PC-9 (cell line): ENCODE measurements at regions not wholly inside any gene's neighbourhood (a gene's known extent, or its start where the extent isn't known, plus 50 kb on each side); places are given as distances from the start of the nearest gene placed in this dataset.
"Not testable (repeated sequence)": the region's sequence is repeated elsewhere in the genome, so short reads cannot be mapped to it uniquely, and the experiment has no call there.

ENCODE experiments used
- BruUV-seq: library from RNA; stranded (reverse); fragments of 400-500 nt; replicated peaks from 2 replicates; lab custom pipeline; 2021; lab: Mats Ljungman, UMichigan
- CTCF ChIA-PET: fragments of 300-600 bp; sonication (Branson Sonifier 250); formaldehyde crosslinking; loops from one replicate; lab custom pipeline; 2022; ENCODE audit warnings: antibody characterized with exemption; lab: Charles Lee
- POLR2A ChIA-PET: fragments of 300-600 bp; sonication (Branson Sonifier 250); formaldehyde crosslinking; loops from one replicate; lab custom pipeline; 2022; ENCODE audit warnings: antibody characterized with exemption; ENCODE audit not compliant: unreplicated experiment; lab: Charles Lee
- DNase-seq, 2 experiments: peaks; one replicate each; pipeline versions ENCODE4 v3.0.0 to v3.0.0-alpha.2; 2015 to 2022; ENCODE audit warnings: mixed read lengths in 1 of 2
- H2AFZ ChIP-seq: fragments of 200-600 bp; sonication (generic); 2 replicates; pipeline ENCODE4 v1.8.1; 2017; ENCODE audit warnings: antibody characterized with exemption
- H3F3A ChIP-seq: fragments of 200-600 bp; sonication (generic); 2 replicates; pipeline ENCODE4 v1.8.1; 2017; ENCODE audit warnings: antibody characterized with exemption, mild to moderate bottlenecking, low read depth; ENCODE audit not compliant: insufficient read depth
- H3K27ac ChIP-seq: fragments of 200-600 bp; sonication (generic); 2 replicates; pipeline ENCODE4 v1.6.1; 2016; ENCODE audit warnings: mixed run types
- H3K27me3 ChIP-seq: fragments of 200-600 bp; sonication (generic); 2 replicates; pipeline ENCODE4 v1.6.1; 2016; ENCODE audit warnings: low read depth, mixed run types; ENCODE audit not compliant: insufficient read depth
- H3K36me3 ChIP-seq: fragments of 200-600 bp; sonication (generic); 2 replicates; pipeline ENCODE4 v1.6.1; 2016; ENCODE audit warnings: low read depth, mixed run types
- H3K4me1 ChIP-seq: fragments of 200-600 bp; sonication (generic); replicated peaks from 2 replicates; pipeline ENCODE4 v1.6.1; 2016; ENCODE audit warnings: mixed run types; ENCODE audit not compliant: insufficient read depth
- H3K4me2 ChIP-seq: fragments of 200-600 bp; sonication (generic); 2 replicates; pipeline ENCODE4 v1.6.1; 2017; ENCODE audit warnings: mixed run types
- H3K4me3 ChIP-seq: fragments of 200-600 bp; sonication (generic); 2 replicates; pipeline ENCODE4 v1.6.1; 2016; ENCODE audit warnings: mixed run types
- H3K79me2 ChIP-seq: fragments of 200-600 bp; sonication (generic); 2 replicates; pipeline ENCODE4 v1.6.1; 2017; ENCODE audit warnings: low read depth, mixed run types
- H3K9me2 ChIP-seq: fragments of 200-600 bp; sonication (generic); 2 replicates; pipeline ENCODE4 v1.8.1; 2017; ENCODE audit warnings: mild to moderate bottlenecking; ENCODE audit not compliant: insufficient read depth
- H3K9me3 ChIP-seq: fragments of 200-600 bp; sonication (generic); 2 replicates; pipeline ENCODE4 v1.8.1; 2016; ENCODE audit warnings: low read depth; ENCODE audit not compliant: insufficient read depth
- H4K20me1 ChIP-seq: fragments of 200-600 bp; sonication (generic); 2 replicates; pipeline ENCODE4 v1.8.1; 2017; ENCODE audit not compliant: insufficient read depth
- EZH2 ChIP-seq: fragments of 200-600 bp; sonication (generic); IDR thresholded peaks from 2 replicates; pipeline ENCODE4 v1.8.0; 2017; ENCODE audit warnings: antibody characterized with exemption, low read depth
- intact Hi-C: fragments of 100-400 bp; cut with micrococcal nuclease; formaldehyde crosslinking; loops from one replicate; pipeline ENCODE4 v1.10.0; 2022; ENCODE audit not compliant: unreplicated experiment
- TF ChIP-seq, protein P1 (sequence below): fragments of 200-600 bp; sonication (generic); conservative IDR thresholded peaks from 2 replicates; pipeline ENCODE4 v1.6.1; 2017; ENCODE audit warnings: mixed run types, antibody characterized with exemption, mild to moderate bottlenecking, moderate library complexity

- Histone ChIP-seq H3K4me1 (no peaks in the 10 kb centered on the region), H3K9me3 (no peaks in the 10 kb centered on the region), H3K79me2 (no peaks in the 10 kb centered on the region), H3K27me3 (peaks cover 35% of the 10 kb centered on the region), H3K36me3 (no peaks in the 10 kb centered on the region), H3K27ac (no peak overlapping the region), H3K4me2 (no peak overlapping the region), H3K9me2 (no peaks in the 10 kb centered on the region), H4K20me1 (no peaks in the 10 kb centered on the region), H2AFZ (no peak overlapping the region), H3K4me3 (no peak overlapping the region), H3F3A (no peaks in the 10 kb centered on the region)
- ChIA-PET POLR2A (no interaction called here), CTCF (no interaction called here)
- BruUV-seq, result no TSS peak
- TF ChIP-seq, protein P1, sequence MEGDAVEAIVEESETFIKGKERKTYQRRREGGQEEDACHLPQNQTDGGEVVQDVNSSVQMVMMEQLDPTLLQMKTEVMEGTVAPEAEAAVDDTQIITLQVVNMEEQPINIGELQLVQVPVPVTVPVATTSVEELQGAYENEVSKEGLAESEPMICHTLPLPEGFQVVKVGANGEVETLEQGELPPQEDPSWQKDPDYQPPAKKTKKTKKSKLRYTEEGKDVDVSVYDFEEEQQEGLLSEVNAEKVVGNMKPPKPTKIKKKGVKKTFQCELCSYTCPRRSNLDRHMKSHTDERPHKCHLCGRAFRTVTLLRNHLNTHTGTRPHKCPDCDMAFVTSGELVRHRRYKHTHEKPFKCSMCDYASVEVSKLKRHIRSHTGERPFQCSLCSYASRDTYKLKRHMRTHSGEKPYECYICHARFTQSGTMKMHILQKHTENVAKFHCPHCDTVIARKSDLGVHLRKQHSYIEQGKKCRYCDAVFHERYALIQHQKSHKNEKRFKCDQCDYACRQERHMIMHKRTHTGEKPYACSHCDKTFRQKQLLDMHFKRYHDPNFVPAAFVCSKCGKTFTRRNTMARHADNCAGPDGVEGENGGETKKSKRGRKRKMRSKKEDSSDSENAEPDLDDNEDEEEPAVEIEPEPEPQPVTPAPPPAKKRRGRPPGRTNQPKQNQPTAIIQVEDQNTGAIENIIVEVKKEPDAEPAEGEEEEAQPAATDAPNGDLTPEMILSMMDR, result no peak
- no peak for TF ChIP-seq EZH2
- DNase-seq, result no peak
- intact Hi-C loops, result no loop called here
Measured at GRCh38 chr20:61096463-61096862, 155.6 kb upstream of the CDH4 start.

DNA sequence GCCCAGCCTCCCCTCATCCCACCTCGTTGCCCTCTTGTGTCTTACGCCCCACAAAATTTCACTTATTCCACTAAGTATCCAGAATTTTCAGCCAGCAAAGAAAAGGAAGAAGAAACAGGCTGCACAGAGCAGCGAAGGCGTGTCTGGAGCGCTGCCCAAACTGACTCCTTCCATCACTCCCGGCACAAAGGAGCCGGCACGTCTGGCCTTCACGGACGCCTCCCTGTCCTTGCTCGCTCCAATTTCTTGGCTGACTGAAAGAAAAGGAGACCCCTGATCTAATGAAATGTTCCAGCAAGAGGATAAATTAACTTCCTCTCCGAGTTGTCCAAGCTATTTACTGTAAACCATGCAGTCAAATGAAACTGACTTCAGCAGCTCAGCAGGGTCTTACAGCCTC, 152.3 kb upstream of the CDH4 start:
- intact Hi-C loops, result no loop called here

GRCh38 chr20:61100489-61100888, 151.6 kb upstream of the CDH4 start:
- no peak for DNase-seq
- ChIA-PET CTCF (no interaction called here), POLR2A (no interaction called here)
- H3K9me3 ChIP-seq, result no peaks in the 10 kb centered on the region
- no peak overlapping the region for H2AFZ ChIP-seq
- no peak overlapping the region for H3K4me2 ChIP-seq
- H3K4me1 ChIP-seq, result no peaks in the 10 kb centered on the region
- H3K36me3 ChIP-seq, result no peaks in the 10 kb centered on the region
- H3K79me2 ChIP-seq, result no peaks in the 10 kb centered on the region
- peaks cover 27% of the 10 kb centered on the region for H3K27me3 ChIP-seq
- no peak overlapping the region for H3K4me3 ChIP-seq
- H3K27ac ChIP-seq, result no peak overlapping the region
- BruUV-seq, result no TSS peak
- intact Hi-C loops, result no loop called here
- no peaks in the 10 kb centered on the region for H3F3A ChIP-seq
- H3K9me2 ChIP-seq, result no peaks in the 10 kb centered on the region
- H4K20me1 ChIP-seq, result no peaks in the 10 kb centered on the region; the same call in 1 of the 2 replicates
- TF ChIP-seq, protein P1, result no peak
- no peak for TF ChIP-seq EZH2

More for the DNA sequence above, 152.3 kb upstream of the CDH4 start:
- no peak for TF ChIP-seq EZH2
- TF ChIP-seq, protein P1, result no peak
- Histone ChIP-seq H3K9me2 (no peaks in the 10 kb centered on the region), H3K4me1 (no peaks in the 10 kb centered on the region), H3K79me2 (no peaks in the 10 kb centered on the region), H3K27ac (no peak overlapping the region), H3K27me3 (peaks cover 31% of the 10 kb centered on the region), H3K9me3 (no peaks in the 10 kb centered on the region), H2AFZ (no peak overlapping the region), H3K4me3 (no peak overlapping the region), H3K4me2 (no peak overlapping the region), H4K20me1 (no peaks in the 10 kb centered on the region; the same call in 1 of the 2 replicates), H3K36me3 (no peaks in the 10 kb centered on the region), H3F3A (no peaks in the 10 kb centered on the region)
- BruUV-seq, result no TSS peak
- CTCF ChIA-PET, result no interaction called here
- POLR2A ChIA-PET, result no interaction called here
- DNase-seq, result no peak

- H2AFZ ChIP-seq, H3K4me3 ChIP-seq, H3K36me3 ChIP-seq, H3K4me2 ChIP-seq, BruUV-seq, H3K27ac ChIP-seq, H3K9me2 ChIP-seq, intact Hi-C loops, CTCF ChIA-PET, POLR2A ChIA-PET, H4K20me1 ChIP-seq, H3K79me2 ChIP-seq, H3F3A ChIP-seq, H3K9me3 ChIP-seq, DNase-seq, H3K4me1 ChIP-seq: not testable (repeated sequence)
- peaks cover 34% of the 10 kb centered on the region for H3K27me3 ChIP-seq
Measured at GRCh38 chr20:61101321-61101720, 150.7 kb upstream of the CDH4 start.
